A549 (cell line): ENCODE measurements at regions not wholly inside any gene's neighbourhood (a gene's known extent, or its start where the extent isn't known, plus 50 kb on each side); places are given as distances from the start of the nearest gene placed in this dataset.

Experiments used
- CEBPB ChIP-seq, 2 experiments: fragments of >200 bp in 1 of 2; sonication (Bioruptor Twin) in 1 of 2; formaldehyde crosslinking in 1 of 2; IDR thresholded peaks; 2 replicates each; pipeline ENCODE4 v1.6.1; 2012 to 2016
- EP300 ChIP-seq, 2 experiments: fragments of >200 bp; sonication (Bioruptor Twin); formaldehyde crosslinking; IDR thresholded peaks; 2 replicates in 1 of 2; 3 replicates in 1 of 2; pipeline ENCODE4 v1.6.1; 2016 to 2017
- ESRRA ChIP-seq: fragments of 150-350 bp; IDR thresholded peaks from 2 replicates; pipeline ENCODE4 v1.6.1; 2014; ENCODE audit warnings: mild to moderate bottlenecking, low read length, borderline replicate concordance
- FOSL2 ChIP-seq, 2 experiments: fragments of 450-650 bp in 1 of 2; fragments of >200 bp in 1 of 2; sonication (Bioruptor Twin) in 1 of 2; formaldehyde crosslinking; IDR thresholded peaks; 2 replicates each; pipeline versions ENCODE4 v1.5.0 to v1.6.1; 2016 to 2020; ENCODE audit warnings: mild to moderate bottlenecking in 1 of 2, moderate library complexity in 1 of 2
- JUN ChIP-seq, 2 experiments: fragments of >200 bp; sonication (Bioruptor Twin); formaldehyde crosslinking; IDR thresholded peaks; 2 replicates in 1 of 2; 3 replicates in 1 of 2; pipeline ENCODE4 v1.6.1; 2016 to 2017
- PHF8 ChIP-seq: fragments of 200-600 bp; sonication (generic); IDR thresholded peaks from 2 replicates; pipeline ENCODE4 v1.6.1; 2016; ENCODE audit warnings: low read depth, mild to moderate bottlenecking, antibody characterized with exemption, moderate library complexity, borderline replicate concordance
- POLR2A ChIP-seq: IDR thresholded peaks from 2 replicates; pipeline ENCODE4 v1.6.1; 2012; ENCODE audit warnings: mild to moderate bottlenecking, low read length
- POLR2AphosphoS2 ChIP-seq: conservative IDR thresholded peaks from 2 replicates; pipeline ENCODE4 v1.6.1; 2012; ENCODE audit warnings: low read length, improper control_type of control experiment, inconsistent platforms
- ZC3H11A ChIP-seq: fragments of 450-650 bp; IDR thresholded peaks from 2 replicates; pipeline ENCODE4 v1.6.1; 2014; ENCODE audit warnings: antibody characterized with exemption, mild to moderate bottlenecking
- TF ChIP-seq, protein P1 (sequence below): fragments of >200 bp; sonication (Bioruptor Twin); formaldehyde crosslinking; IDR thresholded peaks from 3 replicates; pipeline ENCODE4 v1.5.1; 2016
- TF ChIP-seq, protein P2 (sequence below): fragments of 250-450 bp; sonication (Bioruptor Pico); IDR thresholded peaks from 2 replicates; pipeline ENCODE4 v1.5.0; 2021; ENCODE audit warnings: mild to moderate bottlenecking, moderate library complexity, borderline replicate concordance

DNA sequence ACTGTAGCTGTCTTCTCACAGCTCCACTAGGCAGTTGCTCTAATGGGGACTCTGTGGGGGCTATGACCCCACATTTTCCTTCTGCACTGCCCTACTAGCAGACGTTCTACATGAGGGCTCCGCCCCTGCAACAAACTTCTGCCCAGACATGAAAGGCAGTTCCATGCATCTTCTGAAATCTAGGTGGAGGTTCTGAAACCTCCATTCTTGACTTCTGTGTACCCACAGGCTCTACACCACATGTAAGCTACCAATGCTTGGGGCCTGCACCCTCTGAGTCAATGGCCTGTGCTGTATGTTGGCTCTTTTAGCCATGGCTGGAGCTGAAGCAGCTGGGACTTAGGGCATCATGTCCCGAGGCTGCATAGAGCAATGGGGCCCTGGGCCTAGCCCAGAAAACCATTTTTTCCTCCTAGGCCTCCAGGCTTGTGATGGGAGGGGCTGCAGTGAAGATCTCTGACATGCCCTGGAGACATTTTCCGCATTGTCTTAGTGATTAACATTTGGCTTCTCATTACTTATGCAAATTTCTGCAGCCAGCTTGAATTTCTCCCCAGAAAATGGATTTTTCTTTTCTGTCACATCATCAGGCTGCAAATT is 123.0 kb downstream of the MYCN start:
- TF ChIP-seq POLR2A: no peak
- TF ChIP-seq, protein P1, sequence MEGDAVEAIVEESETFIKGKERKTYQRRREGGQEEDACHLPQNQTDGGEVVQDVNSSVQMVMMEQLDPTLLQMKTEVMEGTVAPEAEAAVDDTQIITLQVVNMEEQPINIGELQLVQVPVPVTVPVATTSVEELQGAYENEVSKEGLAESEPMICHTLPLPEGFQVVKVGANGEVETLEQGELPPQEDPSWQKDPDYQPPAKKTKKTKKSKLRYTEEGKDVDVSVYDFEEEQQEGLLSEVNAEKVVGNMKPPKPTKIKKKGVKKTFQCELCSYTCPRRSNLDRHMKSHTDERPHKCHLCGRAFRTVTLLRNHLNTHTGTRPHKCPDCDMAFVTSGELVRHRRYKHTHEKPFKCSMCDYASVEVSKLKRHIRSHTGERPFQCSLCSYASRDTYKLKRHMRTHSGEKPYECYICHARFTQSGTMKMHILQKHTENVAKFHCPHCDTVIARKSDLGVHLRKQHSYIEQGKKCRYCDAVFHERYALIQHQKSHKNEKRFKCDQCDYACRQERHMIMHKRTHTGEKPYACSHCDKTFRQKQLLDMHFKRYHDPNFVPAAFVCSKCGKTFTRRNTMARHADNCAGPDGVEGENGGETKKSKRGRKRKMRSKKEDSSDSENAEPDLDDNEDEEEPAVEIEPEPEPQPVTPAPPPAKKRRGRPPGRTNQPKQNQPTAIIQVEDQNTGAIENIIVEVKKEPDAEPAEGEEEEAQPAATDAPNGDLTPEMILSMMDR: no peak
- no peak for TF ChIP-seq CEBPB (IDR thresholded peaks at IDR 0.05)
- TF ChIP-seq PHF8: no peak
- TF ChIP-seq ZC3H11A: no peak
- no peak for TF ChIP-seq JUN (IDR thresholded peaks at IDR 0.05)
- no peak for TF ChIP-seq FOSL2 (IDR thresholded peaks at IDR 0.05)
- TF ChIP-seq FOSL2 (CRISPR knock-in tag; IDR thresholded peaks at IDR 0.05): no peak
- TF ChIP-seq, protein P2, sequence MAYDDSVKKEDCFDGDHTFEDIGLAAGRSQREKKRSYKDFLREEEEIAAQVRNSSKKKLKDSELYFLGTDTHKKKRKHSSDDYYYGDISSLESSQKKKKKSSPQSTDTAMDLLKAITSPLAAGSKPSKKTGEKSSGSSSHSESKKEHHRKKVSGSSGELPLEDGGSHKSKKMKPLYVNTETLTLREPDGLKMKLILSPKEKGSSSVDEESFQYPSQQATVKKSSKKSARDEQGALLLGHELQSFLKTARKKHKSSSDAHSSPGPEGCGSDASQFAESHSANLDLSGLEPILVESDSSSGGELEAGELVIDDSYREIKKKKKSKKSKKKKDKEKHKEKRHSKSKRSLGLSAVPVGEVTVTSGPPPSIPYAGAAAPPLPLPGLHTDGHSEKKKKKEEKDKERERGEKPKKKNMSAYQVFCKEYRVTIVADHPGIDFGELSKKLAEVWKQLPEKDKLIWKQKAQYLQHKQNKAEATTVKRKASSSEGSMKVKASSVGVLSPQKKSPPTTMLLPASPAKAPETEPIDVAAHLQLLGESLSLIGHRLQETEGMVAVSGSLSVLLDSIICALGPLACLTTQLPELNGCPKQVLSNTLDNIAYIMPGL (CRISPR knock-in tag): no peak
- TF ChIP-seq ESRRA: no peak
- no peak for TF ChIP-seq POLR2AphosphoS2
- no peak for TF ChIP-seq EP300 (IDR thresholded peaks at IDR 0.05)
